GM12878 (cell line): ENCODE measurements at regions not wholly inside any gene's neighbourhood (a gene's known extent, or its start where the extent isn't known, plus 50 kb on each side); places are given as distances from the start of the nearest gene placed in this dataset.

Experiments
- ATAC-seq: fragments of 200-7000 bp; cut with Tn5 transposase; 3 replicates; pipeline ENCODE4 v1.9.1; 2020; ENCODE audit warnings: mild to moderate bottlenecking, moderate library complexity
- BruUV-seq: library from RNA; stranded (reverse); fragments of 400-500 nt; replicated peaks from 2 replicates; lab custom pipeline; 2021; lab: Mats Ljungman, UMichigan
- CTCF ChIA-PET: fragments of 300-600 bp; sonication (Branson Sonifier 250); formaldehyde crosslinking; extraction: SDS; loops from one replicate; lab custom pipeline; 2021; ENCODE audit warnings: inconsistent platforms; lab: Yijun Ruan, JAX
- POLR2A ChIA-PET: fragments of 350-600 bp; formaldehyde crosslinking; extraction: SDS; loops from one replicate; lab custom pipeline; 2021; ENCODE audit warnings: inconsistent platforms; lab: Charles Lee
- RAD21 ChIA-PET: fragments of 300-600 bp; sonication (Branson Sonifier 250); formaldehyde crosslinking; loops from one replicate; lab custom pipeline; 2023; ENCODE audit warnings: antibody characterized with exemption; ENCODE audit not compliant: unreplicated experiment; lab: Charles Lee
- SMC1A ChIA-PET: fragments of 300-600 bp; sonication (Branson Sonifier 250); formaldehyde crosslinking; loops from one replicate; lab custom pipeline; 2023; ENCODE audit not compliant: unreplicated experiment, uncharacterized antibody; lab: Charles Lee
- DNase-seq: peaks from one replicate; pipeline ENCODE4 v3.0.0-alpha.2; 2011; ENCODE audit warnings: low read depth, low spot score
- FAIRE-seq: peaks from 3 replicates; lab custom pipeline; 2011; peaks lifted over from hg19 to GRCh38; lab: Jason Lieb, UNC
- H2AFZ ChIP-seq: 2 replicates; pipeline ENCODE4 v1.6.0; 2011; ENCODE audit warnings: low read depth, low read length, control low read depth; ENCODE audit not compliant: control insufficient read depth
- H3K27ac ChIP-seq: 2 replicates; pipeline ENCODE4 v1.5.1; 2011; ENCODE audit warnings: control low read depth; ENCODE audit not compliant: control insufficient read depth, insufficient read depth
- H3K27me3 ChIP-seq, 2 experiments: replicated peaks in 1 of 2; 2 replicates each; pipeline versions ENCODE4 v1.6.0 to v1.6.1; 2011; ENCODE audit warnings: low read length in 1 of 2; ENCODE audit not compliant: control insufficient read depth in 2 of 2, insufficient read depth in 2 of 2
- H3K36me3 ChIP-seq, 2 experiments: 2 replicates each; pipeline ENCODE4 v1.5.1; 2011; ENCODE audit warnings: low read length in 1 of 2; ENCODE audit not compliant: control insufficient read depth in 2 of 2, insufficient read depth in 2 of 2
- H3K4me1 ChIP-seq: 2 replicates; pipeline ENCODE4 v1.6.1; 2011; ENCODE audit warnings: mild to moderate bottlenecking, low read length, moderate library complexity, mixed read lengths; ENCODE audit not compliant: control insufficient read depth, insufficient read depth
- H3K4me2 ChIP-seq: 2 replicates; pipeline ENCODE4 v1.6.0; 2011; ENCODE audit warnings: control low read depth; ENCODE audit not compliant: control insufficient read depth, insufficient read depth
- H3K4me3 ChIP-seq: fragments of 200-600 bp; sonication (generic); 2 replicates; pipeline ENCODE4 v1.5.1; 2016
- H3K79me2 ChIP-seq: 2 replicates; pipeline ENCODE4 v1.6.0; 2011; ENCODE audit warnings: low read length; ENCODE audit not compliant: control insufficient read depth, insufficient read depth
- H3K9ac ChIP-seq: 2 replicates; pipeline ENCODE4 v1.8.0; 2011; ENCODE audit warnings: low read length, control low read depth, mixed read lengths; ENCODE audit not compliant: control insufficient read depth, insufficient read depth
- H3K9me3 ChIP-seq: replicated peaks from 3 replicates; pipeline ENCODE4 v1.5.1; 2011; ENCODE audit warnings: mild to moderate bottlenecking, low read length; ENCODE audit not compliant: control insufficient read depth, insufficient read depth
- H4K20me1 ChIP-seq: 2 replicates; pipeline ENCODE4 v1.6.0; 2011; ENCODE audit not compliant: control insufficient read depth, insufficient read depth
- GABPA ChIP-seq: IDR thresholded peaks from 2 replicates; pipeline ENCODE4 v1.6.1; 2014; ENCODE audit warnings: antibody characterized with exemption, low read depth, mild to moderate bottlenecking, inconsistent platforms
- MXI1 ChIP-seq: fragments of 150-350 bp; IDR thresholded peaks from 2 replicates; pipeline ENCODE4 v1.6.1; 2011; ENCODE audit warnings: low read depth, mild to moderate bottlenecking, inconsistent platforms, low read length, improper control_type of control experiment
- NR2C1 ChIP-seq: fragments of 450-650 bp; IDR thresholded peaks from 2 replicates; pipeline ENCODE4 v1.6.1; 2017; ENCODE audit warnings: antibody characterized with exemption, mild to moderate bottlenecking, moderate library complexity
- RBBP5 ChIP-seq: fragments of 200-600 bp; sonication (generic); conservative IDR thresholded peaks from 2 replicates; pipeline ENCODE4 v1.6.1; 2016
- RELA ChIP-seq: fragments of 450-650 bp; IDR thresholded peaks from 2 replicates; pipeline ENCODE4 v1.8.0; 2014; ENCODE audit warnings: borderline replicate concordance; ENCODE audit not compliant: partially characterized antibody
- SMARCA5 ChIP-seq: fragments of 450-650 bp; IDR thresholded peaks from 2 replicates; pipeline ENCODE4 v1.6.1; 2017; ENCODE audit warnings: mild to moderate bottlenecking
- TAF1 ChIP-seq: IDR thresholded peaks from 2 replicates; pipeline ENCODE4 v1.6.1; 2011; ENCODE audit warnings: mild to moderate bottlenecking, low read depth, low read length, borderline replicate concordance
- TCF7 ChIP-seq: IDR thresholded peaks from 2 replicates; pipeline ENCODE4 v1.6.1; 2014; ENCODE audit warnings: antibody characterized with exemption, borderline replicate concordance
- ZBED1 ChIP-seq: IDR thresholded peaks from 2 replicates; pipeline ENCODE4 v1.6.1; 2016; ENCODE audit warnings: borderline replicate concordance
- WGBS: methylation state at CpG from one replicate; pipeline ENCODE4 v1.1.6; 2016; ENCODE audit warnings: low lambda C conversion rate; ENCODE audit not compliant: insufficient replicate concordance, insufficient coverage; ENCODE audit errors: missing lambda C conversion rate; 5-methylcytosine and 5-hydroxymethylcytosine counted together
- in situ Hi-C: fragments of 300-500 bp; cut with MboI; formaldehyde crosslinking; loops from 9 replicates; pipeline ENCODE4 v1.14.3; 2018; ENCODE audit warnings: mixed read lengths
- intact Hi-C: fragments of 100-400 bp; cut with micrococcal nuclease; formaldehyde crosslinking; loops from one replicate; pipeline ENCODE4 v1.14.2; 2022; ENCODE audit not compliant: unreplicated experiment
- TF ChIP-seq, protein P1 (sequence below): fragments of 450-650 bp; IDR thresholded peaks from 2 replicates; pipeline ENCODE4 v1.6.1; 2017; ENCODE audit warnings: borderline replicate concordance
- TF ChIP-seq, protein P2 (sequence below): IDR thresholded peaks from 2 replicates; pipeline ENCODE4 v1.6.1; 2011; ENCODE audit warnings: low read depth, low read length, improper control_type of control experiment, borderline replicate concordance

GRCh38 chr13:111411919-111412650, 91.6 kb downstream of the TEX29 start:
- intact Hi-C loops, result no loop called here
- BruUV-seq, result no TSS peak
- Histone ChIP-seq H4K20me1 (no peaks in the 10 kb centered on the region), H3K9ac (no peak overlapping the region), H3K27ac (no peak overlapping the region), H3K9me3 (no peaks in the 10 kb centered on the region), H3K4me3 (no peak overlapping the region), H3K79me2 (no peaks in the 10 kb centered on the region), H3K4me2 (no peak overlapping the region), H2AFZ (no peak overlapping the region), H3K36me3 (no peaks in the 10 kb centered on the region), H3K4me1 (no peaks in the 10 kb centered on the region), H3K27me3 (no peaks in the 10 kb centered on the region; a peak in 1 of 4 replicates)
- ChIA-PET RAD21 (no interaction called here), POLR2A (no interaction called here), CTCF (no interaction called here), SMC1A (no interaction called here)
- no peak for DNase-seq
- ATAC-seq, result no peak
- WGBS, result 44% methylated on average over 15 of the region's 15 CpGs
- FAIRE-seq, result no peak
- in situ Hi-C loops, result no loop called here
- no peak for TF ChIP-seq TAF1
- TF ChIP-seq MXI1, result no peak
- no peak for TF ChIP-seq RBBP5
- no peak for TF ChIP-seq ZBED1
- TF ChIP-seq, protein P1, sequence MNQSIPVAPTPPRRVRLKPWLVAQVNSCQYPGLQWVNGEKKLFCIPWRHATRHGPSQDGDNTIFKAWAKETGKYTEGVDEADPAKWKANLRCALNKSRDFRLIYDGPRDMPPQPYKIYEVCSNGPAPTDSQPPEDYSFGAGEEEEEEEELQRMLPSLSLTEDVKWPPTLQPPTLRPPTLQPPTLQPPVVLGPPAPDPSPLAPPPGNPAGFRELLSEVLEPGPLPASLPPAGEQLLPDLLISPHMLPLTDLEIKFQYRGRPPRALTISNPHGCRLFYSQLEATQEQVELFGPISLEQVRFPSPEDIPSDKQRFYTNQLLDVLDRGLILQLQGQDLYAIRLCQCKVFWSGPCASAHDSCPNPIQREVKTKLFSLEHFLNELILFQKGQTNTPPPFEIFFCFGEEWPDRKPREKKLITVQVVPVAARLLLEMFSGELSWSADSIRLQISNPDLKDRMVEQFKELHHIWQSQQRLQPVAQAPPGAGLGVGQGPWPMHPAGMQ, result no peak
- TF ChIP-seq GABPA, result no peak
- no peak for TF ChIP-seq SMARCA5
- no peak for TF ChIP-seq NR2C1
- TF ChIP-seq RELA, result no peak
- TF ChIP-seq, protein P2, sequence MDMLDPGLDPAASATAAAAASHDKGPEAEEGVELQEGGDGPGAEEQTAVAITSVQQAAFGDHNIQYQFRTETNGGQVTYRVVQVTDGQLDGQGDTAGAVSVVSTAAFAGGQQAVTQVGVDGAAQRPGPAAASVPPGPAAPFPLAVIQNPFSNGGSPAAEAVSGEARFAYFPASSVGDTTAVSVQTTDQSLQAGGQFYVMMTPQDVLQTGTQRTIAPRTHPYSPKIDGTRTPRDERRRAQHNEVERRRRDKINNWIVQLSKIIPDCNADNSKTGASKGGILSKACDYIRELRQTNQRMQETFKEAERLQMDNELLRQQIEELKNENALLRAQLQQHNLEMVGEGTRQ, result no peak
- no peak for TF ChIP-seq TCF7
